Chondrocyte (in vitro differentiated cells): ENCODE measurements at regions not wholly inside any gene's neighbourhood (a gene's known extent, or its start where the extent isn't known, plus 50 kb on each side); places are given as distances from the start of the nearest gene placed in this dataset.

Experiments
- DNase-seq: peaks from one replicate; pipeline ENCODE4 v3.0.0; 2021; ENCODE audit warnings: mixed read lengths, low spot score
- H3K27ac Mint-ChIP-seq: one replicate; pipeline ENCODE4 v1.8.0; 2021; ENCODE audit warnings: mild to moderate bottlenecking, moderate library complexity, mixed read lengths; ENCODE audit not compliant: unreplicated experiment
- H3K27me3 Mint-ChIP-seq: 2 replicates; pipeline ENCODE4 v1.8.0; 2021; ENCODE audit warnings: low read depth, mixed read lengths
- H3K36me3 Mint-ChIP-seq: 2 replicates; pipeline ENCODE4 v1.8.0; 2021; ENCODE audit warnings: low read depth, mixed read lengths
- H3K4me1 Mint-ChIP-seq: 2 replicates; pipeline ENCODE4 v1.8.0; 2021; ENCODE audit warnings: low read depth, mild to moderate bottlenecking, mixed read lengths
- H3K4me3 Mint-ChIP-seq: one replicate; pipeline ENCODE4 v1.8.0; 2021; ENCODE audit warnings: mild to moderate bottlenecking, moderate library complexity, mixed read lengths; ENCODE audit not compliant: unreplicated experiment
- H3K9me3 Mint-ChIP-seq: 2 replicates; pipeline ENCODE4 v1.8.0; 2021; ENCODE audit warnings: low read depth, mixed read lengths
- TF ChIP-seq, protein P1 (sequence below): fragments of 200-600 bp; sonication (generic); IDR thresholded peaks from 2 replicates; pipeline ENCODE4 v1.5.0; 2021; ENCODE audit warnings: antibody characterized with exemption, mild to moderate bottlenecking, moderate library complexity

DNA sequence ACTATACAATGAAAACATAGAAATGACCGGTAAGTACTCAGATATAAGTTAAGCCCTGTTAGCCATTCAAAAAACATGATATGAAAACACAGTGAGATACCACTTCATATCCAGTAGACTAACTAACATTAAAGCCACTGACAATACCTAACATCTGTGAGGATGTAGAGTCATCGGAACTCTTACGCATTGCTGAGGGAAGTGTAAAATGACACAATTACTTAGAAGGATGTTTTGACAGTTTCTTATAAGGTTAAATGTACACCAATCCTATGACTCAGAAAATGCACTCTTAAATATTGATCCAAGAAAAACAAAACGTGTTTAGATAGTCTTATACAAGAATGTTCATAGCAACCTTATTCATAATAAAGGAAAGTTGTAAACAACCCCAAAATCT, 782.9 kb downstream of the BCL11B start:
- Mint-ChIP-seq H3K36me3 (no peaks in the 10 kb centered on the region), H3K27ac (no peak overlapping the region), H3K27me3 (no peaks in the 10 kb centered on the region), H3K9me3 (peaks cover 19% of the 10 kb centered on the region), H3K4me1 (no peaks in the 10 kb centered on the region), H3K4me3 (no peak overlapping the region)
- no peak for DNase-seq
- TF ChIP-seq, protein P1, sequence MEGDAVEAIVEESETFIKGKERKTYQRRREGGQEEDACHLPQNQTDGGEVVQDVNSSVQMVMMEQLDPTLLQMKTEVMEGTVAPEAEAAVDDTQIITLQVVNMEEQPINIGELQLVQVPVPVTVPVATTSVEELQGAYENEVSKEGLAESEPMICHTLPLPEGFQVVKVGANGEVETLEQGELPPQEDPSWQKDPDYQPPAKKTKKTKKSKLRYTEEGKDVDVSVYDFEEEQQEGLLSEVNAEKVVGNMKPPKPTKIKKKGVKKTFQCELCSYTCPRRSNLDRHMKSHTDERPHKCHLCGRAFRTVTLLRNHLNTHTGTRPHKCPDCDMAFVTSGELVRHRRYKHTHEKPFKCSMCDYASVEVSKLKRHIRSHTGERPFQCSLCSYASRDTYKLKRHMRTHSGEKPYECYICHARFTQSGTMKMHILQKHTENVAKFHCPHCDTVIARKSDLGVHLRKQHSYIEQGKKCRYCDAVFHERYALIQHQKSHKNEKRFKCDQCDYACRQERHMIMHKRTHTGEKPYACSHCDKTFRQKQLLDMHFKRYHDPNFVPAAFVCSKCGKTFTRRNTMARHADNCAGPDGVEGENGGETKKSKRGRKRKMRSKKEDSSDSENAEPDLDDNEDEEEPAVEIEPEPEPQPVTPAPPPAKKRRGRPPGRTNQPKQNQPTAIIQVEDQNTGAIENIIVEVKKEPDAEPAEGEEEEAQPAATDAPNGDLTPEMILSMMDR = no peak

DNA sequence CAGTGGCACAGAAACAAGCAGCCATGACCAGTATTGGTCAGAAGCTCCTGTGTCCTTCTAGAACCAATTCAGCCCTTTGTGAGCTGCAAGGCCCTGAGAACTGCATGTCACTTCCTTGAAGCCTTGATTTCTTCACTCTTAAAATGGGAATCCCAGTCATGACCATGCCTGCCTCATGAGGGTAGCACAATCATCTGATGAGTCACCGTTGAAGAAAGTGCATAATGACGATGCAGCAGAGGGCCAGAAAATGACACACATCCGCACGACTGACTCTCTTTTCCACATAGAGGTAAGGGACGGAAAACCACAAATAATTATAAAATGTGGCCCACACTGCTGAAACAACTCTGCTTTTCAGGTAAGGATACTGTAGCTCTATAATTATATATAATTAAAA, 777.4 kb downstream of the BCL11B start:
- Mint-ChIP-seq H3K27ac (no peak overlapping the region), H3K9me3 (peaks cover 4% of the 10 kb centered on the region), H3K4me1 (no peaks in the 10 kb centered on the region), H3K36me3 (no peaks in the 10 kb centered on the region), H3K27me3 (no peaks in the 10 kb centered on the region), H3K4me3 (no peak overlapping the region)
- DNase-seq = no peak
- TF ChIP-seq, protein P1 = no peak

DNA sequence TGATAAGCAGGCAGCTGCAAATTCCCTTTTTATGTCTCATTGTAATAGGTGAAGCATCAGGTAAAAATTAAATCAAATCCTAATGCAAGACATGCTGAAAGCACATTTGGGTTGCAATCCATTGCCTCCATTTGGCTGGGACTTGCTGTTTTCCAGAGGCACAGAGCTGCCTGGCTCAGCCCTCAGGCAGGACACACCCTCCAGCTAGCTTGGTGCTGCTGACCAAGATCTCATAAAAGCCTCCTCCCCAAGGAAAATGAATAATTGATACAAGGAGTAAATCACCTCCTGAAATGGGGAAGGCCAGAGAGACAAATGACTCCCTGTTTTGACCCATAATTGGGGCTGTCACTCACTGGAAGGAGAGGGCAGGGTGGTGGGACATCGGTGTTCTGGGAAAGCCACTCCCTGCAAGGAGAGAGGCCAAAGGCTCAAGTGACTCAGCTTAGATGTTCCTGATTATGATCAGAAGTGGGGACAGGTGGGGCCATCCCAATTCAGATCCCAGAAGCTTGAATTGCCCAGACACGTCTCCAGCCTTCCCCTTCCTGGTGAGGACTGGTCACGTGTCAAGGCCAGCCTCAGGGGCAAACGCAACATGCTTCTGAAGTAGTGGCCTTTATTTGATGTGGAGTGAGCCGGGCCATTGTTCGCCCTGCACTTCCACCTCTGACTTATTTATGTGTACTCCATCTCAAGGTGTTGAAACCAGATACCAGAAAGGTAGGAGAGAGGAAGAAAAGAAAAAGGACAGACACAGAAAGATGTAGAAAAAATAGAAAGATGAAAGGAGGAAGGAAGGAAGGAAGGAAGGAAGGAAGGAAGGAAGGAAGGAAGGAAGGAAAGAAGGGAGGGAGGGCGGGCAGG, 773.7 kb downstream of the BCL11B start:
- Mint-ChIP-seq H3K27me3 (no peaks in the 10 kb centered on the region), H3K4me3 (no peak overlapping the region), H3K4me1 (no peaks in the 10 kb centered on the region), H3K27ac (no peak overlapping the region), H3K9me3 (peaks cover 6% of the 10 kb centered on the region), H3K36me3 (no peaks in the 10 kb centered on the region)
- TF ChIP-seq, protein P1 = no peak
- DNase-seq = no peak

DNA sequence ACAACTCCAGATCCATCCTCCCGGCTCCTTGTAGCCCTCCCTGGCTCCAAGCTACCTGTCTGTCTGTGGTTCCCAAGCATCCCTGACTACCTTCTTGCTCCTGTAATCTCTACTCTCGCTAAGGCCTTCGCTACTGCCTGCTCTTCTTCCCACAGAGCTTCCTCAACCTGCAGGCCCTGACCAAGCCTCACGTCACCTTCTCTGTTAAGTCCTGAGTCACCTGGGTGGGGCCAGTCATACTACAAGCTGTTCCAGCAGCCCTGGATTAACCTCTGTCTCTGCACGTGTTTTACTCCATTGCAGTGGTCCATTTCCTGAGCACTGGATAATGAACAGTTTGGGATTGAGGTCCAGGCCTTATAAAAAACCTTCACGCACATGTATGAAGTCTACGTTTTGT, 770.7 kb downstream of the BCL11B start:
- TF ChIP-seq, protein P1 = no peak
- H3K9me3 Mint-ChIP-seq = peaks cover 11% of the 10 kb centered on the region
- H3K27ac Mint-ChIP-seq = no peak overlapping the region
- no peak for DNase-seq
- H3K4me1 Mint-ChIP-seq = no peaks in the 10 kb centered on the region
- H3K4me3 Mint-ChIP-seq = no peak overlapping the region
- H3K36me3 Mint-ChIP-seq = no peaks in the 10 kb centered on the region
- H3K27me3 Mint-ChIP-seq = peaks cover 3% of the 10 kb centered on the region

DNA sequence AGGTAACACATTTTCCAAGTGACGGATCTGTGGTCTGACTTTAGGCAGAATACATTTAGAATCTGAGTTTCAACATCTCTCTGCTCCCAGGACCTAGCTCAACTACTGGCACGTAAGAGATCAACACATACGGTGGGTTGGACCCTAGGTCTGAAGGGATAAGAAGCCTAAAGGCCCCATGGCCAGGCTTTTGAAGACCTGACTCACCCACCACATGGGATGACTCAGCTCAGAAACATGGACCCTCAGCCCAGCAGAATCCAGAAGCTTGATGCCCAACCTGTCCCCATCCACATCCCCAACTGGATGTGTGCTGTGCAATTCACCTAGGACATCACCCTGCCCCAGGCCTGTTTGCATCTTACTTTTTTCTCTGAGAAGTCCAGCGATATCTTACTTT, 770.2 kb downstream of the BCL11B start:
- H3K4me1 Mint-ChIP-seq = no peaks in the 10 kb centered on the region
- TF ChIP-seq, protein P1 = no peak

More for the DNA sequence above, 770.2 kb downstream of the BCL11B start:
- Mint-ChIP-seq H3K27ac (no peak overlapping the region), H3K27me3 (peaks cover 3% of the 10 kb centered on the region), H3K4me3 (no peak overlapping the region), H3K9me3 (peaks cover 11% of the 10 kb centered on the region), H3K36me3 (no peaks in the 10 kb centered on the region)
- no peak for DNase-seq
